Type B pancreatic cell (in vitro differentiated cells): ENCODE measurements at regions not wholly inside any gene's neighbourhood (a gene's known extent, or its start where the extent isn't known, plus 50 kb on each side); places are given as distances from the start of the nearest gene placed in this dataset.

Experiments used
- DNase-seq: peaks from one replicate; pipeline ENCODE4 v3.0.0; 2021; ENCODE audit warnings: mixed read lengths; ENCODE audit not compliant: unreplicated experiment; ENCODE audit errors: extremely low spot score
- H3K27ac Mint-ChIP-seq: 2 replicates; pipeline ENCODE4 v1.8.0; 2021; ENCODE audit warnings: mild to moderate bottlenecking, mixed read lengths
- H3K27me3 Mint-ChIP-seq: 2 replicates; pipeline ENCODE4 v1.8.0; 2021; ENCODE audit warnings: mixed read lengths
- H3K36me3 Mint-ChIP-seq: 2 replicates; pipeline ENCODE4 v1.8.0; 2021; ENCODE audit warnings: mixed read lengths
- H3K4me1 Mint-ChIP-seq: one replicate; pipeline ENCODE4 v1.8.0; 2021; ENCODE audit warnings: mixed read lengths; ENCODE audit not compliant: unreplicated experiment
- H3K4me3 Mint-ChIP-seq: 2 replicates; pipeline ENCODE4 v1.8.0; 2021; ENCODE audit warnings: mild to moderate bottlenecking, mixed read lengths
- H3K9me3 Mint-ChIP-seq: 2 replicates; pipeline ENCODE4 v1.8.0; 2021; ENCODE audit warnings: mixed read lengths
- TF ChIP-seq, protein P1 (sequence below): fragments of 200-600 bp; sonication (generic); conservative IDR thresholded peaks from 2 replicates; pipeline ENCODE4 v1.5.0; 2021; ENCODE audit warnings: antibody characterized with exemption, mild to moderate bottlenecking

DNA sequence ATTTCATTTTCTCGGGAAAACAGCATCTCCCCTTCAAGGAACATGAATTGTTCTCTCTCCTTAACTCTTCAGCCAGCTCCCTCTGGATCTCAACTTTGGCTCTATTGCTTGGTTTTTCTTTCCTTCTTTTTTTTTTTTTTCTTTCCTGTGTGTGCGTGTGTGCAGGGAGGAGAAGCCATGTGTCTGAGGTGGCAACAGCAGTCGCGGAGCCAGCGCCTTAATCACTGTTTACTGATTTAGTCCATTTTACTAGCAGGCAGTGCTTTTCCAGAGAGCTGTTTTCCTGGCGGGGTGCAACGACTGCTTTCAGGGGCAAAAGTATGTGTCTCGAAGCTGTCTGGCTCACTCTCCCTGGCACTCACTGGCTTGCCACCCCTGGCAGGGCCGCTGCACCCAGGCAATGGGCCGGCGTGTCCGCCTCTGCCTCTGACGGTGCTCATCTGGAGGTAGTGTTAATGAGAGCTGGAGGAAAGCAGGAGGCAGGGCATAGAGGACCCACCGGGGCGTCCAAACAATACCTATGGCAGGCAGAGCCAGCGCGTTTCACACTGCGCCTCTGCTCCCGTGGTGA is 835.4 kb upstream of the NR2F2 start:
- TF ChIP-seq, protein P1, sequence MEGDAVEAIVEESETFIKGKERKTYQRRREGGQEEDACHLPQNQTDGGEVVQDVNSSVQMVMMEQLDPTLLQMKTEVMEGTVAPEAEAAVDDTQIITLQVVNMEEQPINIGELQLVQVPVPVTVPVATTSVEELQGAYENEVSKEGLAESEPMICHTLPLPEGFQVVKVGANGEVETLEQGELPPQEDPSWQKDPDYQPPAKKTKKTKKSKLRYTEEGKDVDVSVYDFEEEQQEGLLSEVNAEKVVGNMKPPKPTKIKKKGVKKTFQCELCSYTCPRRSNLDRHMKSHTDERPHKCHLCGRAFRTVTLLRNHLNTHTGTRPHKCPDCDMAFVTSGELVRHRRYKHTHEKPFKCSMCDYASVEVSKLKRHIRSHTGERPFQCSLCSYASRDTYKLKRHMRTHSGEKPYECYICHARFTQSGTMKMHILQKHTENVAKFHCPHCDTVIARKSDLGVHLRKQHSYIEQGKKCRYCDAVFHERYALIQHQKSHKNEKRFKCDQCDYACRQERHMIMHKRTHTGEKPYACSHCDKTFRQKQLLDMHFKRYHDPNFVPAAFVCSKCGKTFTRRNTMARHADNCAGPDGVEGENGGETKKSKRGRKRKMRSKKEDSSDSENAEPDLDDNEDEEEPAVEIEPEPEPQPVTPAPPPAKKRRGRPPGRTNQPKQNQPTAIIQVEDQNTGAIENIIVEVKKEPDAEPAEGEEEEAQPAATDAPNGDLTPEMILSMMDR: no peak
- H3K27ac Mint-ChIP-seq: peak overlapping the region; percentile 4
- H3K4me1 Mint-ChIP-seq: peaks cover 18% of the 10 kb centered on the region
- H3K4me3 Mint-ChIP-seq: no peak overlapping the region
- H3K36me3 Mint-ChIP-seq: no peaks in the 10 kb centered on the region
- no peaks in the 10 kb centered on the region for H3K9me3 Mint-ChIP-seq
- DNase-seq: no peak
- peaks cover 3% of the 10 kb centered on the region for H3K27me3 Mint-ChIP-seq

DNA sequence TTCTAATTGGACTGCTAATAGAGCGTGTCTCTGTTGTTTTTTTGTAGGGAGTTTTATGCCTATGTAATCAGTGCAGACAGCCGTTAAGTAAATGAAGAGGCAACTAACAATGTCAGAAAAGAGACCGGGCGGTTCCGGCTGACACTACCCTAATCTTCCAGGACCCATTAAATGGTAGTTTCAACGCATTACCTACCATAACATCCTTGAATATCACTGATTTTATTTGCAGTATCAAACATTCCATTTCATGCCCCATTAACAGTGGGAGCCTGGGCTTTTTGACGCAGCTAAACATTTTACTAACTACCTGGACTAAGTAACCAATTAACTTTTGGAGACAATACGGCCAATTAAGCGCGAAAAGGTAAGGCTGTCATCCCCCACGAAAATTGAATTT is 832.9 kb upstream of the NR2F2 start:
- H3K36me3 Mint-ChIP-seq: no peaks in the 10 kb centered on the region
- no peak overlapping the region for H3K4me3 Mint-ChIP-seq
- H3K4me1 Mint-ChIP-seq: peaks cover 18% of the 10 kb centered on the region
- H3K9me3 Mint-ChIP-seq: no peaks in the 10 kb centered on the region
- TF ChIP-seq, protein P1: no peak
- H3K27ac Mint-ChIP-seq: no peak overlapping the region
- DNase-seq: no peak
- H3K27me3 Mint-ChIP-seq: peaks cover 3% of the 10 kb centered on the region

DNA sequence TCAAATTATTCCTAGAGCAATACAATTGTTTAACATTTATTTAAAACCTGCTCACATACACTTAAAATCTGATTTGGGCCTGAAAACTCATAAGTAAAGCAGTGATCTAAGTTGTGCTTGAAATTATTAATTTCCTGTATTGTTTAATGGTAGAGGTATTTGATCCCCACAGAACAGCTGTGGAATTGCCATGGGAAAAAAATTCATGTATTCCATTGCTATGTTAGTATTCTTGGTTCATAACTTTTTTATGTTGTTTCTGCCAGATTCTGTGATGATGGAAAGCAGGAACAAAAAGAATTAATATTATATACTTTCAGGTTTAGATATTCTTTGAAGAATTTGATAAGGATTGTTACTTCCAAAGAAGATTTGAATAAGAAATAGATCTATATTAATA is 831.5 kb upstream of the NR2F2 start:
- H3K27ac Mint-ChIP-seq: no peak overlapping the region
- H3K9me3 Mint-ChIP-seq: no peaks in the 10 kb centered on the region
- no peak overlapping the region for H3K4me3 Mint-ChIP-seq
- no peak for DNase-seq
- H3K4me1 Mint-ChIP-seq: peaks cover 12% of the 10 kb centered on the region
- no peaks in the 10 kb centered on the region for H3K36me3 Mint-ChIP-seq
- TF ChIP-seq, protein P1: no peak
- H3K27me3 Mint-ChIP-seq: peaks cover 3% of the 10 kb centered on the region

DNA sequence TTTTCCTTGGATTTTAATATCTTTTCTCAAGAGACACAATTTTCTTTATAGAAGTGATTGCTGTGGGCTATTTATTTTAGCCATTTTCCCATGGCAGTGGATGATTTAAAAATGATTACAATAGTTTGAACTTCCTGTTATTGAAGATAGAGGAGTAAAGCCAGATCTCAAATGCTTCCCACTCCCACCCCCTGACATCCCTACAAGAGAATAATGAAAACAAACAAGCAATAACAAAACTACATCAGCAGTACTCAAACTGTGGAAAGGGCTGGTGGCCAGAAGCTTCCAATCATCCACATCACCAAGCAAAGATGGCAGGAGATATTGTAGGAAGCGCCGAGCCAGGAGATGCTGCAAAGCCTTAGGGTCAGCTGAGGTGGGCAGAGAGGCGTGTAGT is 831.1 kb upstream of the NR2F2 start:
- peaks cover 9% of the 10 kb centered on the region for H3K4me1 Mint-ChIP-seq
- no peak overlapping the region for H3K4me3 Mint-ChIP-seq
- peaks cover 3% of the 10 kb centered on the region for H3K27me3 Mint-ChIP-seq
- H3K9me3 Mint-ChIP-seq: no peaks in the 10 kb centered on the region
- no peaks in the 10 kb centered on the region for H3K36me3 Mint-ChIP-seq
- TF ChIP-seq, protein P1: no peak
- H3K27ac Mint-ChIP-seq: no peak overlapping the region
- no peak for DNase-seq

DNA sequence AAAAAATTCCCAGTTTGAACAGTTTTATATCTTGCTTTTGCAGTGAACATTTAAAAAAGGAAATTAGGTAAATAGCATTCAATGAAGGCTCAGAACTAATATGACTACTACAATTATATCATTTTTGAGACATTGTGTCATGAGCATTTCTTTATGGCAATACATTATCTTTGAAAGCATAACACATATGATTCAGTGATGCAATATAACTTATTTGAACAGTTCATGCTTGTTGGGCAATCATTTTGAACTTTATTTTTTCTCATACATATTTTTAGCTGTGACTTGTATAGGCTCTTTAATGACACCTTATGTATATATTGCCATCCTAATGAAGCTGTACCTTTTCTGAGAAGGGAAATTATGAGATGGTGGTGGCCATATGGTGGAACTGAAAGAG is 828.6 kb upstream of the NR2F2 start:
- Mint-ChIP-seq H3K27ac (no peak overlapping the region), H3K36me3 (no peaks in the 10 kb centered on the region), H3K4me3 (no peak overlapping the region), H3K4me1 (no peaks in the 10 kb centered on the region), H3K27me3 (no peaks in the 10 kb centered on the region), H3K9me3 (no peaks in the 10 kb centered on the region)
- no peak for DNase-seq
- TF ChIP-seq, protein P1: no peak

DNA sequence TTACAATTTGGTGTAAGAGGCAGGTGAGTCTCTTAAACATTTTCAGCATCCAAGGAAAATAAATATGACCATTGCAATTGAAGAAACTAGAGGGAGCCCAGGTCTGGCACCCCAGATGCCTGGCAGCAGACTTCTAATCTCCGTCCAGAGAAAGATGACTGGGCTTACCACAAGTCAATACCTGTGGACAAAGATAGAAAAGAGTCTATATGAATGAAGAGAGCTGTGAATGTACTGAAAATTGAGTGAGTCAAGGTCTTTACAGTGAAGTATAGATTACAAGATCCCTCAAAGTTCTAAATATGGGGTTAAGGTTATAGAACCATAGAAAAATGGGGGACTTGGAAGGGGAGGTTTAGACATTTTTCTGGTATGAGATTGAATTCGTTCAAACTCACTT is 827.4 kb upstream of the NR2F2 start:
- TF ChIP-seq, protein P1: no peak
- H3K27ac Mint-ChIP-seq: no peak overlapping the region

More for the DNA sequence above, 827.4 kb upstream of the NR2F2 start:
- H3K27me3 Mint-ChIP-seq: no peaks in the 10 kb centered on the region
- H3K9me3 Mint-ChIP-seq: no peaks in the 10 kb centered on the region
- H3K4me1 Mint-ChIP-seq: no peaks in the 10 kb centered on the region
- no peaks in the 10 kb centered on the region for H3K36me3 Mint-ChIP-seq
- H3K4me3 Mint-ChIP-seq: no peak overlapping the region
- no peak for DNase-seq
